Karpas-422 (cell line): ENCODE measurements at regions not wholly inside any gene's neighbourhood (a gene's known extent, or its start where the extent isn't known, plus 50 kb on each side); places are given as distances from the start of the nearest gene placed in this dataset.
"Not testable (repeated sequence)": the region's sequence is repeated elsewhere in the genome, so short reads cannot be mapped to it uniquely, and the experiment has no call there.

Experiments
- DNase-seq: peaks from one replicate; pipeline ENCODE4 v3.0.0-alpha.2; 2015
- H2AFZ ChIP-seq: fragments of 200-600 bp; sonication (generic); 2 replicates; pipeline ENCODE4 v1.6.1; 2014; ENCODE audit warnings: antibody characterized with exemption, low read length, mixed read lengths
- H3K27ac ChIP-seq: fragments of 200-600 bp; sonication (generic); 2 replicates; pipeline ENCODE4 v1.5.1; 2014; ENCODE audit warnings: mild to moderate bottlenecking, low read length, moderate library complexity
- H3K27me3 ChIP-seq: fragments of 200-600 bp; sonication (generic); 2 replicates; pipeline ENCODE4 v1.6.1; 2014; ENCODE audit warnings: low read length, mixed read lengths
- H3K36me3 ChIP-seq: fragments of 200-600 bp; sonication (generic); 2 replicates; pipeline ENCODE4 v1.6.1; 2014; ENCODE audit warnings: low read length, mixed read lengths; ENCODE audit not compliant: insufficient read depth
- H3K4me1 ChIP-seq: fragments of 200-600 bp; sonication (generic); 2 replicates; pipeline ENCODE4 v1.6.1; 2014; ENCODE audit warnings: mild to moderate bottlenecking, low read length, mixed read lengths
- H3K4me2 ChIP-seq: fragments of 200-600 bp; sonication (generic); 2 replicates; pipeline ENCODE4 v1.6.1; 2014; ENCODE audit warnings: low read length, low read depth, mild to moderate bottlenecking; ENCODE audit not compliant: poor library complexity, severe bottlenecking
- H3K4me3 ChIP-seq: fragments of 200-600 bp; sonication (generic); 2 replicates; pipeline ENCODE4 v1.5.1; 2014; ENCODE audit warnings: mild to moderate bottlenecking, antibody characterized with exemption, low read length, mixed read lengths
- H3K79me2 ChIP-seq: fragments of 200-600 bp; sonication (generic); 2 replicates; pipeline ENCODE4 v1.6.1; 2014; ENCODE audit warnings: mild to moderate bottlenecking, low read length, mixed read lengths
- H3K9ac ChIP-seq: fragments of 200-600 bp; sonication (generic); 2 replicates; pipeline ENCODE4 v1.6.0; 2014; ENCODE audit warnings: low read length
- H3K9me2 ChIP-seq: fragments of 200-600 bp; sonication (generic), shearing (Covaris generic); replicated peaks from 2 replicates; pipeline ENCODE4 v1.6.0; 2014; ENCODE audit warnings: mild to moderate bottlenecking, low read length, moderate library complexity; ENCODE audit not compliant: insufficient read depth
- H3K9me3 ChIP-seq: fragments of 300-700, 200-600 bp; sonication (generic); 2 replicates; pipeline ENCODE4 v1.6.1; 2014; ENCODE audit warnings: low read length, mixed read lengths
- H4K20me1 ChIP-seq: fragments of 200-600 bp; sonication (generic); 2 replicates; pipeline ENCODE4 v1.6.1; 2014; ENCODE audit warnings: mild to moderate bottlenecking, antibody characterized with exemption, low read length, low read depth; ENCODE audit not compliant: insufficient read depth

DNA sequence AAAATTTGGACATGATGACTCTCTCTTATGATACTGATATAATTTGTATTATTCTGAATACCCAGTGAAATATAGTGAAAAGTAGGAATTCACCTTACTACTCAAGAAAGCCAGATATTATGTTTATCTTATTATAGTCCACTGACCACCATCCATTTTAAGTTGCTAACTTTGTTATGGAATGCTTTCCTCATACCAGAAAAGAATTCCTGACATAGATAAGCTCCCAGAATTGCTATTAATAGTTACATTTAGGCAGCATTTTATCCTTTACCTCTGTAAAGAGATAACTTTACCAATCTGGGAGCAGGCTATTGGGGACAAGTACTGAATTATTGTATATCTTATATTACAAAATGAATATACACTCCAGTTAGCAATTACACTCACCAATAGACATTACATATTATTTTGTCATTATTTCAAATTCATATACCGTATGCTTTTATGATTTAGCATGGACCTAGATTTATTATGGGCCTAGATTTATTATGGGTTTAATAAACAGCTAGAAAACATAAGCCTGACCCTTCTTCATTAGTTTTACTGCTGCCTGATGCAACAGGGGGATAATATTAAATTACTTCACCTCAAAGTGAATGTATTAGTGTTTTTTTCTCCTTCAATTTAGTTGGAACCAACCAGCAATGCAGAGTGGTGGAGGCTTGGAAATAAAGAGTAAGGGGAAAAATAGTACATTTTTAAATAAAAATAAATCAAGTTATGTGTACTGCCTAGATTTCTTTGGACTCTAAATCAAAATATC, 1886.1 kb downstream of the PCDH9 start:
- Histone ChIP-seq H3K9ac (no peak overlapping the region), H3K4me3 (no peak overlapping the region), H3K9me2 (no peaks in the 10 kb centered on the region), H3K9me3 (peaks cover 13% of the 10 kb centered on the region), H3K27me3 (no peaks in the 10 kb centered on the region), H3K27ac (no peak overlapping the region), H3K4me1 (no peaks in the 10 kb centered on the region), H2AFZ (no peak overlapping the region), H3K79me2 (no peaks in the 10 kb centered on the region), H3K4me2 (no peak overlapping the region), H3K36me3 (no peaks in the 10 kb centered on the region), H4K20me1 (no peaks in the 10 kb centered on the region)
- no peak for DNase-seq

DNA sequence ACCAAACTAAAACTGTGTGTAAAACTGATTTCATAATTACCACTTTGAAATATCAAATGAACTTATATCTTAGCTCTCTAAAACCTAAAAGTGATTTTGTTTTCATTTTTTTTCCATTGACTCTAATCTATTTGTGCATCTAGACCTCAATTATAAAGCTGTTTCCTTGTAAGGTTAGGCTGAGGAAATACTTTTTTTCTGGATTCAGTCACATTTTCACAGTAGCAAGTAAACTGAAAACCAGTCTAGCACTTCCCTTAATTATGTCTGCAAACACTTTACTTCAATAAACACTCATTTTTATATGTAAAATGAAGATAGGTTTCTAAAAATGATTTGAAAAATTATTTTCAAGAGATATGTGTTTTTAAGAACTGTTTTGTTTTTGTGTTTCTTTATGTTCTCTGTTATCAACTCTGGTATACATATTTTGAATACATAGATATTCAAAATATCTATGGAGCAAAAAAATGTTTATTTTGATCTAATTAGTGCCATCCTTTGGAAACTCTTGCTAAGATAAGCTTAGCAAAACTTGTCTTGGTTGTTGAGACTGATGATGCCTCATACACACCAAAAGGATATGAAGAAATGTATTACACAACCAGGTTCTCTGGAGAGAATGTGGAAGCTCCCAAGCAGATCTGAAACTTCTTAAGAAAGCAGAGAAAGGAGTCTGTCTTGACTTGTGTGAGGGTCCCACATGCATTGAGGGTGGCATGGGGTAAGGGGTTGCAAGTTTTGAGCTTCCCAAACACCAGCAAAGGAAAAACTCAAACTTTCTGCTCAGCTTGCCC, 1887.4 kb downstream of the PCDH9 start:
- Histone ChIP-seq H3K9ac (no peak overlapping the region), H3K4me1 (no peaks in the 10 kb centered on the region), H4K20me1 (no peaks in the 10 kb centered on the region), H3K27me3 (no peaks in the 10 kb centered on the region), H3K9me3 (peaks cover 13% of the 10 kb centered on the region), H2AFZ (peak overlapping the region; percentile 32; the same call in 1 of the 2 replicates), H3K9me2 (no peaks in the 10 kb centered on the region), H3K27ac (no peak overlapping the region), H3K79me2 (no peaks in the 10 kb centered on the region), H3K36me3 (no peaks in the 10 kb centered on the region), H3K4me3 (no peak overlapping the region), H3K4me2 (no peak overlapping the region)
- DNase-seq = no peak

DNA sequence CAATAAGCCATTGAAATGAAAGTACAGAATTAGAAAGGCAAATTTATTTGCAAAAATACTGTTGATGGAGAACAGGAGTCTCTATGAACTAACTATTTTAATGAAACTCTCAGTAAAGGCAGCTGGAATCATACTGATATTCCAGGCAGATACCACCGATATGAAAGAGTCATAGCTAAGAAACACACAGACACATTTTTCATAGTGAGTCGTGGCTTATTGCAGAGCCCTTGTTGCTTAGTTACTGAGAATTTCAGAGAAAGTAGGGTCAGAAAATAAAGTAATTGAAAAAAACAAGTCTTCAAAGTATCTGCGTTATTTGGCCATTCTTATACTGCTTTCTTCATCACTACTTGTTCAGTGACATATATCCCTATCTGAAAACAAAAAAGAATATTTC, 1890.9 kb downstream of the PCDH9 start:
- no peaks in the 10 kb centered on the region for H3K4me1 ChIP-seq
- no peaks in the 10 kb centered on the region for H3K27me3 ChIP-seq
- H3K4me2 ChIP-seq = no peak overlapping the region
- H3K36me3 ChIP-seq = no peaks in the 10 kb centered on the region
- H3K79me2 ChIP-seq = no peaks in the 10 kb centered on the region
- H3K27ac ChIP-seq = no peak overlapping the region
- H2AFZ ChIP-seq = no peak overlapping the region
- no peak overlapping the region for H3K4me3 ChIP-seq
- DNase-seq = no peak
- H3K9me2 ChIP-seq = no peaks in the 10 kb centered on the region
- H3K9me3 ChIP-seq = peaks cover 4% of the 10 kb centered on the region; the same call in 1 of the 2 replicates
- no peaks in the 10 kb centered on the region for H4K20me1 ChIP-seq
- H3K9ac ChIP-seq = no peak overlapping the region

DNA sequence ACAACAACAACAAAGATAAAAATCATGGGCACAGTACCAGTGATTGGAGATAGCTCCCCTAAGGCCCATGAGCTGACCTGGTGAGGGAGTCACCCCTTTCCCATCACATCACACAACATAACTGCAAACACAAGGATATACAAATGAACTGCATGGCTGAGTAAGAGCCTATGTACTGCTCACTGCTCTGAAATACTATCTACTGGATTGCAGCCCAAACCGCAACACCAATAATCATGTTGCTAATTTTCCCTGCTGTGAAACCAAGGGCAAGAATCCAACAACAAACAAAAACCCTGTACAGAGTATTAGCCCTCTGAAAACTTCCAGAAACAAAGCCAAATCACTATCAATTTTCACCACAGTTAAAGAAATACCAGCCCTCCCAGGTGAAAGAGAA, 1893.2 kb downstream of the PCDH9 start:
- Histone ChIP-seq H3K9me3 (no peaks in the 10 kb centered on the region; the same call in 1 of the 2 replicates), H2AFZ (no peak overlapping the region), H3K36me3 (no peaks in the 10 kb centered on the region), H3K4me3 (no peak overlapping the region), H3K4me2 (no peak overlapping the region), H3K4me1 (no peaks in the 10 kb centered on the region), H3K9ac (no peak overlapping the region), H3K27ac (no peak overlapping the region), H3K9me2 (no peaks in the 10 kb centered on the region), H3K27me3 (no peaks in the 10 kb centered on the region), H4K20me1 (no peaks in the 10 kb centered on the region), H3K79me2 (no peaks in the 10 kb centered on the region)
- DNase-seq = no peak

DNA sequence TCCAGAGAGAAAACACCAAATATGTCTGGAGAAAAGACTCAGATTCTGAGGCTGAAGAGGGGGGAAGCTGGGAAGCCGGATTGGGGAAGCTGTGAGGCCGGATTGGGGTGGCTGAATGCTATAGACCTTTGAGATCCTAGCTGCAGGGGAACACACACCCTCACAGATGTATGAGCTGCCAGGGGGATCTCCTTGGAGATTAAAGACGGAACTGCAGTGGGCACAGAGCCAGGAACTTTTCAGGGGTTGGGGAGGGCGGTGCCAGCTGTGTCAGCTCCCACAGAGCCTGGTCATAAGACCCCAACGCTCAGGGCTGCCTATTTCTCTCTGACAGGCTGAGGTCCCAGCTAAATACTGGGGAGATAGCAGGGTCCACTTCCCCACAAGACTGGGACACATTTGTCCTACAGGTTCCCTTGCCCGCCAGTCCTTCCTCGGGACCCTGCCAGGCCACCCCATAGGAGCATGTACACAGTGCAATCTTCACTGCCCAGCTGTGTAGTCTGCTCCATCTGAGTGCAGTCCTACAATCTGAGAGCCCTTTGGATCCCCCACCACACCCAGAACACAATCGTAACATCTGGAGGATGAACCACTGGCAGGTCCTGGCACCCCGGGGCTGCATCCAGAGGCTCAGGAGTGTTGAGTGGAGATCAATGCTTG, 1893.9 kb downstream of the PCDH9 start:
- no peak overlapping the region for H3K4me2 ChIP-seq

DNA sequence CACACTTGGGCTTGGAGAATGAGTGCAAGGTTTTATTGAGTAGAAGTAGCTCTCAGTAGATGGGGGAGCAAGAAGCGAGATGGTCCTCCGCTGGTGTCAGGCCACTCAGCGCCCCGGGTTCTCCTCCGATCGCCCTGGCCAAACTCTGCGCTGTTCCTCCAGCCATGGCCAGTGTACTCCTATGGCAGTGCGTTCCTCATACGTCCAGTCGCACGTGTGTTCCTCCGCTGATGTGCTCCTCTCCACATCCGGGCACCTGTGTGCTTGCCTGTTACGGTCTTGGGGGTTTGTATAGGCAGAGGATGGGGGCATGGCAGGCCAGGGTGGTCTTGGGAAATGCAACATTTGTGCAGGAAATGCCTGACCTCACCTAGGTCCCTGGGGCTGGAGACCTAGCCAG, 1899.4 kb downstream of the PCDH9 start:
- Histone ChIP-seq H3K4me3 (no peak overlapping the region), H3K36me3 (no peaks in the 10 kb centered on the region), H3K9ac (no peak overlapping the region), H3K9me2 (no peaks in the 10 kb centered on the region), H3K79me2 (no peaks in the 10 kb centered on the region), H3K27me3 (no peaks in the 10 kb centered on the region), H3K27ac (no peak overlapping the region), H3K4me2 (no peak overlapping the region), H3K9me3 (no peaks in the 10 kb centered on the region), H3K4me1 (no peaks in the 10 kb centered on the region), H4K20me1 (no peaks in the 10 kb centered on the region), H2AFZ (no peak overlapping the region)
- no peak for DNase-seq

More for the DNA sequence above, 1893.9 kb downstream of the PCDH9 start:
- Histone ChIP-seq H3K27ac (no peak overlapping the region), H3K9ac (no peak overlapping the region), H3K4me3 (no peak overlapping the region), H3K9me2 (no peaks in the 10 kb centered on the region), H3K4me1 (no peaks in the 10 kb centered on the region), H3K9me3 (no peaks in the 10 kb centered on the region), H3K36me3 (no peaks in the 10 kb centered on the region), H3K27me3 (no peaks in the 10 kb centered on the region), H2AFZ (no peak overlapping the region; the same call in 1 of the 2 replicates), H3K79me2 (no peaks in the 10 kb centered on the region), H4K20me1 (no peaks in the 10 kb centered on the region)
- DNase-seq = no peak

DNA sequence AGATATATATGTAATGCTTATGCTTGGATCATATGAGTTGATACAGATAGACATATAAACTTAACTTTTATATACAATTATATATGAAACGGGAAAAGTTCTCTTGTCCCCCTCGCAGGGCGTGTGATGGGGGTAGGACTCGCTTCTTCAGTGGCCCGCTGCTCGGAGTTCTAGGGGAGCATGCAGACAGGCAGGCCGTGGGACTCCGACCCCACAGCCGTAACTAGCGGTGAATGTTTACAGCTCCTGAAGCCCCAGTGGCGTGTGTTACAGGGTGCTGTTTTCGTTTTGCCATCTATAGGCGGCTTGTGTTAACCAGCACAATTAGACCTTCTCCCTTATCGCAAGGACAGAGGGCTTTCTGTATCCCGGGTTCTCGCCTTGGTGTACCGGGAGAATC, 1899.8 kb downstream of the PCDH9 start:
- H3K36me3 ChIP-seq = no peaks in the 10 kb centered on the region
- no peak for DNase-seq

DNA sequence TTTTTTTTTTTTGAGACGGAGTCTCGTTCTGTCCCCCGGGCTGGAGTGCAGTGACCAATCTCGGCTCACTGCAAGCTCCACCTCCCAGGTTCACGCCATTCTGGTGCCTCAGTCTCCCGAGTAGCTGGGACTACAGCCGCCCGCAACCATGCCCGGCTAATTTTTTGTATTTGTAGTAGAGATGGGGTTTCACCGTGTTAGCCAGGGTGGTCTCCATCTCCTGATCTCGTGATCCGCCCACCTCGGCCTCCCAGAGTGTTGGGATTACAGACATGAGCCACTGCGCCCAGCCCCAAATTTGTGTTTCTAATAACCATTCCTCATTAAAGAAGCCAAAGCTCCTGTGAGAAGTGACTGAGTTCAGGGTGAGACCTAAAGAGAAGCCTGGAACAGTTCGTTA, 1906.9 kb downstream of the PCDH9 start:
- H3K36me3 ChIP-seq, H3K27ac ChIP-seq, H4K20me1 ChIP-seq, H2AFZ ChIP-seq, H3K79me2 ChIP-seq, H3K4me3 ChIP-seq, H3K9ac ChIP-seq, H3K4me1 ChIP-seq, H3K9me2 ChIP-seq, H3K9me3 ChIP-seq, H3K4me2 ChIP-seq, DNase-seq, H3K27me3 ChIP-seq: not testable (repeated sequence)

More for the DNA sequence above, 1899.8 kb downstream of the PCDH9 start:
- Histone ChIP-seq H3K4me1 (no peaks in the 10 kb centered on the region), H3K4me3 (no peak overlapping the region), H3K9me2 (no peaks in the 10 kb centered on the region), H4K20me1 (no peaks in the 10 kb centered on the region), H3K9ac (no peak overlapping the region), H2AFZ (no peak overlapping the region), H3K27ac (no peak overlapping the region), H3K4me2 (no peak overlapping the region), H3K9me3 (no peaks in the 10 kb centered on the region), H3K79me2 (no peaks in the 10 kb centered on the region), H3K27me3 (no peaks in the 10 kb centered on the region)
